HCT116 (cell line): ENCODE measurements at regions not wholly inside any gene's neighbourhood (a gene's known extent, or its start where the extent isn't known, plus 50 kb on each side); places are given as distances from the start of the nearest gene placed in this dataset.

Experiments
- ATF3 ChIP-seq: IDR thresholded peaks from 2 replicates; pipeline ENCODE4 v1.6.1; 2012
- EGR1 ChIP-seq: IDR thresholded peaks from 2 replicates; pipeline ENCODE4 v1.6.1; 2012; ENCODE audit warnings: low read depth
- EZH2 ChIP-seq: fragments of 200-600 bp; sonication (generic); IDR thresholded peaks from 2 replicates; pipeline ENCODE4 v1.6.1; 2017; ENCODE audit warnings: antibody characterized with exemption, mixed run types
- FOSL1 ChIP-seq: IDR thresholded peaks from 2 replicates; pipeline ENCODE4 v1.6.1; 2012; ENCODE audit warnings: low read depth
- POLR2A ChIP-seq: IDR thresholded peaks from 2 replicates; pipeline ENCODE4 v1.7.0; 2011; ENCODE audit warnings: borderline replicate concordance; ENCODE audit not compliant: insufficient read depth, insufficient read length; ENCODE audit errors: extremely low read depth
- RAD21 ChIP-seq: IDR thresholded peaks from 2 replicates; pipeline ENCODE4 v1.6.1; 2012; ENCODE audit warnings: low read depth, mild to moderate bottlenecking
- YY1 ChIP-seq: IDR thresholded peaks from 2 replicates; pipeline ENCODE4 v1.6.1; 2011; ENCODE audit warnings: low read length, low read depth, moderate library complexity, mild to moderate bottlenecking; ENCODE audit not compliant: insufficient replicate concordance; ENCODE audit errors: extremely low read depth
- ZFX ChIP-seq: fragments of 450-650 bp; IDR thresholded peaks from 2 replicates; pipeline ENCODE4 v1.6.1; 2017
- TF ChIP-seq, protein P1 (sequence below), 3 experiments: fragments of 200-600 bp in 1 of 3; sonication (generic) in 1 of 3; IDR thresholded peaks in 2 of 3; conservative IDR thresholded peaks in 1 of 3; 2 replicates each; pipeline ENCODE4 v1.5.1; 2012 to 2017; ENCODE audit warnings: low read depth in 2 of 3, low read length in 2 of 3, antibody characterized with exemption in 1 of 3, borderline replicate concordance in 1 of 3, control low read depth in 1 of 3, mild to moderate bottlenecking in 1 of 3, mixed read lengths in 1 of 3, mixed run types in 1 of 3, moderate library complexity in 1 of 3; ENCODE audit not compliant: insufficient read depth in 1 of 3

- TF ChIP-seq EGR1 = no peak
- TF ChIP-seq EZH2 = no peak
- TF ChIP-seq ZFX = no peak
- TF ChIP-seq, protein P1, sequence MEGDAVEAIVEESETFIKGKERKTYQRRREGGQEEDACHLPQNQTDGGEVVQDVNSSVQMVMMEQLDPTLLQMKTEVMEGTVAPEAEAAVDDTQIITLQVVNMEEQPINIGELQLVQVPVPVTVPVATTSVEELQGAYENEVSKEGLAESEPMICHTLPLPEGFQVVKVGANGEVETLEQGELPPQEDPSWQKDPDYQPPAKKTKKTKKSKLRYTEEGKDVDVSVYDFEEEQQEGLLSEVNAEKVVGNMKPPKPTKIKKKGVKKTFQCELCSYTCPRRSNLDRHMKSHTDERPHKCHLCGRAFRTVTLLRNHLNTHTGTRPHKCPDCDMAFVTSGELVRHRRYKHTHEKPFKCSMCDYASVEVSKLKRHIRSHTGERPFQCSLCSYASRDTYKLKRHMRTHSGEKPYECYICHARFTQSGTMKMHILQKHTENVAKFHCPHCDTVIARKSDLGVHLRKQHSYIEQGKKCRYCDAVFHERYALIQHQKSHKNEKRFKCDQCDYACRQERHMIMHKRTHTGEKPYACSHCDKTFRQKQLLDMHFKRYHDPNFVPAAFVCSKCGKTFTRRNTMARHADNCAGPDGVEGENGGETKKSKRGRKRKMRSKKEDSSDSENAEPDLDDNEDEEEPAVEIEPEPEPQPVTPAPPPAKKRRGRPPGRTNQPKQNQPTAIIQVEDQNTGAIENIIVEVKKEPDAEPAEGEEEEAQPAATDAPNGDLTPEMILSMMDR (IDR thresholded peaks at IDR 0.05 in 2 of 3, conservative IDR thresholded peaks at IDR 0.05 in 1 of 3; ENCODE audit: borderline replicate concordance in 1 of 3, insufficient read depth in 1 of 3, low read depth in 2 of 3, low read length in 2 of 3) = no peak
- no peak for TF ChIP-seq POLR2A
- no peak for TF ChIP-seq RAD21
- no peak for TF ChIP-seq ATF3
- TF ChIP-seq YY1 = no peak
- TF ChIP-seq FOSL1 = no peak
Measured at GRCh38 chr7:115552766-115553165, 477.8 kb downstream of the TFEC start.
